Stimulated activated CD4-positive, alpha-beta T cell treated with anti-CD3 and anti-CD28 coated beads, Interleukin-1b, Interleukin-23, amount 100 ng/mL, for 1 hour (primary cell): ENCODE measurements at regions not wholly inside any gene's neighbourhood (a gene's known extent, or its start where the extent isn't known, plus 50 kb on each side); places are given as distances from the start of the nearest gene placed in this dataset.

Experiments
- DNase-seq, 2 donors: peaks; one replicate each; pipeline ENCODE4 v3.0.0-alpha.2; 2020; ENCODE audit warnings: low read depth in 2 of 2

DNA sequence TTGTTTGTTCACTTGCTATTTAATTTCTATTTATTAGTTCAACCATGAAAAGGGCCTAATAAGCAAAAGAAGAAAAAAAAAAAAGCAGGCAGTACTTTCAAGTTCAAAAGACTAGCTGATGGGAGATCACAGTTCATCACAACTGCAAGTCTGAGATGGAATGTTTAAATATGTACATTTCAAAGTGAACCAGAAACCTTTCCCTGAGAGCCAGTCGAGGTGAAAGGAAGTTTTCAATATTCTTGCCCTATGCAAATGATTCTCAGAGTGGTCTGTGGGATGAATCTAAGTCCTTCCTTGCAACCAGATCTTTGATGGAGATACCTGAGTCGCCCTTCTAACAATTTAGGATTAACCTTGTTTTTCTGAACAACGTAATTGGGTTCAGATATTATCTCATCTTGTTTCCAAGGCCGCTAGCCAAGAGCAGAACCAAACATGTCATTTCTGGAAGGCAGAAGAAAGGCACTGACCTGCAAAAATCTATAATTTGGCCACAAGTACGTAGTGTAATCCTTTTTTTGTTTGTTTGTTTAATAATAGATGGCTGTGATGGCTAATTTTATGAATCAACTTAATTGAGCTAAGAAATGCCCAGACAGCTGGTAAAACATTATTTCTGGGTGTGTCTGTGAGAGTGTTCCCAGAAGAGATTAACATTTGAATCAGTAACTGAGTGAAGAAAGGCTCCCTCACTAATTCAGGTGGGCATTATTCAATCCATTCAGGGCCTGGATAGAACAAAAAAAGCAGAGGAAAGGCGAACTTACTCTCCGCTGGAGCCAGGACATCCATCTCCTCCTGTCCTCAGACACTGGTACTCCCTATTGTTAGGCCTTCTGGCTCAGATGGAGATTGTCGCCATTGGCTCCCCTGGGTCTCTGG, 171.1 kb upstream of the TMPO start:
- no peak for DNase-seq

DNA sequence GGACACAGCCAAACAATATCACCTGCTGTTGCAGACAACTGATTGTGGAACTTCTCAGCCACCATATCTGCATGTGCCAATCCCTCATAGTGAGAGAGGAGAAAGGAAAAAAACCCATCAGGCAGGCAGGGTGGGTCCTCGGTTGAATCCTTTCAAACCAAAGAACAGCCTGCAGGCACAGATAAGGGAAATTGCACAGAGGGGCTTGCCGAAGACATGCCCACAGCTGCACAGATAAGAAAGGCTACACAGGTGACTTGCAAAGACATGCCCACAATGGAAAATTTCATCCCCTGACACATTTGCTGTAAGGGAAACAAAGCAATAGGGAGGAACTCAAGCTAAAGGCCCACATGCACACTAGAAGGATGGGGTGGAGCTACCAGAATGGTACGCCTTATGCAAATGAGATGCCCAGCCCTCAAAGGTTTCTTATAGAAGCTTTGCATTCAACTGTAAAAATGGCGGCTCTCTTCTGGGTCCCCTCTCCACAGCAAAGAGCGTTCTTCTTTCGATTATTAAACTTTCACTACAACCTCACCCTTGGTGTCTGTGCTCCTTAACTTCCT, 170.0 kb upstream of the TMPO start:
- no peak for DNase-seq

DNA sequence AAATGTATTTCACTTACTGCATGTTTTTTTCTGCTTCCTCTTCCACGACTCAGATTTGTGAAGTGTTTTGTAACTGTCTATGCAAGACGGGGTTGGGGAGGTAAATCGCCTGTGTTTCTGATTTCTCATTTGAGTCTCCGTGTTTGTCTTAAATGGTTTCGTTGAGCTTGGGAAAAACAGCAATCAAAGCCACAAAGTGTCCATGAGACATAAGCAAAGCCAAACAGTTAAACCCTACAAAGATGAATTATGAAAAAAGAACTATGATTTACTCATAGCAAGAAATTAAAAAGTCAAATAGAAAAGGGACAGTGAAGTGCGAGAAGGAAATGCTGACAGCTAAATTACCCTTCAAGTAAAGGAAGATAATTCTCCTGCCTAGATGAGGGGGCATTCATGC, 164.3 kb upstream of the TMPO start:
- no peak for DNase-seq

DNA sequence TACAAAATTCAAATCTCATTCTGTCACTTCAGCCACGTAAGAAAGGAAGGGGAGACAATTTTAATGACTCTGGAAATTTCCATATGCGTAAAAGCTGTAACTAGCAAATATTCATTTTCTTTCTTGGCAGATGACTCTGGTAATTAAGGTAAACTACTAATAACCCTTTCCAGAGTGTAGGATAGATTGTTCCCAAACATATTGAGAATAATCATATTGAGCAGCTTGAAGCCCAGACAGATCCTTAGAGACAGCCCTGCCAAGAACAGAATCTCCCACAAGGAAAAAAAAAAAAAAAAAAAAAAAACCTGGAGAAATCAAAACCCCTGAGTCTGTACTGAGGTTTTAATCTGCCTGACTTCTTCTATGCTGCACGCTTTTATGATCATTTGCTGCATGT, 163.6 kb upstream of the TMPO start:
- no peak for DNase-seq

DNA sequence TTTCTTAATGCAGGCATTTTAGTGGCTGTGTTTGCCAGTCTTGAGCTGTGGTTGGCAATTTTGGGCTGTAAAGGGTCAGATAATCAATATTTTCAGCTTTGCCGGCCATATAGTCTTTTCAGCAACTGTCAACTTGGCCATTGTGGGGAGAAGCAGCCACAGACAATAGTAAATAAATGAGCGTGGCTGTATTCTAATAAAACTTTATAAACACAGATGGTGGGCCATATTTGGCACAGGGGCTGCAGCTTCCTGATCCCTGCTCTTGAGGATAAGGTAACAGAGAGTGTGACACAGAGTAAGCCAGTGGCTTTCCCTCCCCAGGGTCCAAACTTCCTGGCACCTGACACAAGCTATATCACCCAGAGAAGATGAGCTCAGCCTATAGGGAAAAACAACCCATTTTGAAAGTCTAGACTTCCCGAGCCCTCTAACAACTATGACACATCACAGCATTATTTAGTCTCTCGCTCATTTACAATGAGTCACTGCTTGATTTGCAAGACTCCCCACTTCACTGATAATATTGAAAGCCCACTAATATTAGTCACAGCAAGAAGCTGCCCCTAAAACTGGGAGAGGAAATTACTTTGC, 163.1 kb upstream of the TMPO start:
- no peak for DNase-seq

DNA sequence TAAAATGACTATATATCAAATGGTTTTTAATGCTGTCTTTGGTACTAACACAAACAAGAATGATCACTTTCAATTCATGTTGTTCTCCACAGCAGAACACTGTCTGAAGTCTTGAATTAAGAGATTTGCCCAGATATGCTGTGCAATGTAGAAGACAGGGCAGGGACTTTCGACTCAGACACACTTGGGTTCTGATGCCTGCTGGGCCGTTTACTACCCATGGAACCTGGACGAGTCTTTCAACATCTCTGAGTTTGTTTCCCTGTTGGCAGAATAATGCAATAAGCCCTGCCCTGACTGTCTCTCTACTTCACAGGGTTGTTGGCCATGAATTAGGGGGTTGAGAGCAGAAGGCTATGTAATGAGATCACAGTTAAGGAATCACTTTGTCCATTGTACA, 162.6 kb upstream of the TMPO start:
- no peak for DNase-seq

DNA sequence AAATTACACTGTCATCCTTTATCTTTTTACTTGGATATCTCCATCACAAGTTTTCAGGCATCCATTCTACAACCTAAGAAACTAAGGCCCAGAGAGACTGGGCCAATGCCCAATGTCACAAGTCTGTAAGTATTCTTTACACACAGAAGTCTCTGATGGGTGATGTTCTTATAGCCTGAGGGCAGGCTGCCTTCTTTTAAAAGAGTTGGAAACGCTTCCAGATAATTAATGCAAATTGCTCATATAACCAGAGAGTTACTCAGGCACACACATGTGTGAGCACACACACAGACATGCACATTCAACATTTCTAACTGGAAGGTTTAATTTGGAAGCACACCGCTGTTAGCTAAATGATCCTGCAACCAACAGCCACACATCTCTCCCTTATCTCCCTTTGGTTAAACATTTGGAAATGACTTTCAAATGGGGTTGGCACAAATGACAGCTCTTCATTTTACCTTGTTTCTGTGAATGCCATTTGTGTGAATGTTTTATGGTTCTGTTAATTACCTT, 160.8 kb upstream of the TMPO start:
- no peak for DNase-seq

DNA sequence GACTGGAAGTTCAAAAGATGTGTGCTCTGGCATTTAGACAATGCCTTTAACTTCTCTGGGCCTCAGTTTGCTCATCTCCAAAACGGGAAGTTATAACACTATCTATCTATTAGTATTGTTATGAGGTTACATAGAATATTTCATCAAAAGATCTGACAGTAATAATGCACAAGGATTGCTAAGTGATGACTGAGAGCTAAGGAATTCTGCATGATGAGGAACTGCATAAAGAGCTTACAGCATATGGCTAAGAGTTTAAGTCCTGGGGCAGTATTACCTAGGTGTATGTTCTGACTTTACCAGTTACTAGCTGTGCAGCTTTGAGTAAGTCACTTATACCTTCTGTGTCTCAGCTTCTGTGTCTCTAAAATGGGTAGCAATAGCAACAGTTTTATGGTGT, 160.1 kb upstream of the TMPO start:
- no peak for DNase-seq

DNA sequence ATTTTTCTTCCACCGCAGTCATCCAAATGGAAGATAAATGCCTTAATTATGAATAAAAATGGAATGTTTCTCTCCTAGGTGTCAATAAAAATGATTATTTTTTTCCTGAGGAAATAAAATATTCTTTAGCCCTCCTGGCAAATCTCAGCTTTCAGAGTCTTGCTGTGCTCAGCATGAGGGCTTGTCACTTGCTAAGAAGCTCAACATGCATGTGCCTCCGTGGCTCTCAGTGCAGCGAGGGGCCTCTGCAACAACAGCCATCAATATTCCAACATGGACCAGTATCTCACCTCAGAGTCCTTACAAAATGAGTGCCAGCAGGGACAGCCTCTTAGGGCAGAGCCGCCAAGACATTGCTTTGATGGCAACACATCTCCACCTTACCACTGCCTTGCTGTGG, 159.5 kb upstream of the TMPO start:
- DNase-seq = no peak

DNA sequence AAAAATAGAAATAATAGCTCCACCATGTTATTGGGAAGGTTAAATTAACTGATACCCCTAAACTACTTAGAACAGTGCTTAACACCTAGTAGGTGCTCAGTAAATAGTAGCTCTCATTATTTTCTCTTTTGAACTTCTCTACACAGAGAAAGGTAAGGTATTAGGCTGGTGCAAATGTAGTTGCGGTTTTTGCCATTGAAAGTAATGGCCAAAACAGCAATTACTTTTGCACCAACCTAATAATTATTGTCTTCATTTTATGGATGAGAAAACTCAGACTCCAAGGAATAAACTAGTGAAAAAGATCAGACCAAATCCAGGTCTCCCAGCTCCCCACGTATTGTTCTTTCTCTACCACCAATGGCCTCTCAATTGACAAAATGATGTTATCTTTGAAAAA, 157.2 kb upstream of the TMPO start:
- DNase-seq = no peak

DNA sequence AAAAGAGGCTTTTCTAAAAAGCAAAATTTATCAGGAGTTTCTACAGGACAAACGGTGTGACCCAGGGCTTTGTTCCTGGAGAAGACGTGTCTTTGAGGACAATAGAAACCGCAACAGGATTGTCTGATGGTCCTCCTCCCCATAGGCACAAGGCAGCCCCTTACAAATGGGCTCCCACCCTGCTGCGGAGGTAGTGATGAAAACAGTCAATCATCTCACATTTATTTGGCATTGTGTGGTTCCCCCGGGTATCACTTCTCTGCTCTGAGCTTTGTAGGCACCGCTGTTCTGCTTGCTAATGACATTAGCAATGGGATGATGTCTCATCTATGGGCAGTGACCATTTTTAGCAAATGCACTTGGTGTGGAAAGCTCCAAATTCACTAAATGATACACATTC, 155.5 kb upstream of the TMPO start:
- DNase-seq = no peak

DNA sequence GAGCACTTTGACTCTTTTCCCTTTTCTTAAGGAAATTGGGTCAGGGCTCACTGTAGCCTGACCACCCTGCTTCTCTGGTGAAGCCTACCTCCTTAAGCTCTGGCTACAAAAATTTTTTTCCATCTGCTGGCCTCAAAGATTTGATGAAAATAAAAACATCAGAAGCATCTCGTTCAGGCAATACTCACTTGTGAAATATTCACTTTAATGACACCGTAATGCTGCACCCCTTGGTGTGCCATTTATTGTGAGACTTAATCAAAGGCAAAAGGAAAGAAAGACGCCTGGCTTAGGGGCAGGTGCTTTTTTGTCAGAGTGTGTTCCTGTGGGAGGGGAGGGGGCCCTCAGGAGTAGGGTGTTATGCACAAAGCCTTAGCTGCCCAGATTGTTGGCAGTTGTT, 155.0 kb upstream of the TMPO start:
- no peak for DNase-seq

DNA sequence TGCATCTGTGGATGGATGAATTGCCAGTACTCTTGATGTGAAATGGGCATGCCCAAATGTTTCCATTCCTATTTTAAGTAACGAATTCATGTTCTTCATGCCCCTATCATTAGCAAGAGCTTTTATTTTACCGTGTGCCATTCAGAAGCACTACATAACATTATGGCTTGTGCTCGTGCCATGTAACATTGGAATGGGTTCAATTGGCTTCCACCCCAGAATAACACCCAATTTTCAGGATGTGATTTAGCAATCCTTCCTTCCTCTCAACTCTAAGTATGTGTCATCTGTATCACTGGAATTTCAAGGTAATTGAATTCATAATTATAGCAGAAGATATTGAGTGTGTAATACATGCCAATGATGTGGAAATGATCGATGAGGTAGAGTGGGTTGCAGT, 145.8 kb upstream of the TMPO start:
- no peak for DNase-seq

DNA sequence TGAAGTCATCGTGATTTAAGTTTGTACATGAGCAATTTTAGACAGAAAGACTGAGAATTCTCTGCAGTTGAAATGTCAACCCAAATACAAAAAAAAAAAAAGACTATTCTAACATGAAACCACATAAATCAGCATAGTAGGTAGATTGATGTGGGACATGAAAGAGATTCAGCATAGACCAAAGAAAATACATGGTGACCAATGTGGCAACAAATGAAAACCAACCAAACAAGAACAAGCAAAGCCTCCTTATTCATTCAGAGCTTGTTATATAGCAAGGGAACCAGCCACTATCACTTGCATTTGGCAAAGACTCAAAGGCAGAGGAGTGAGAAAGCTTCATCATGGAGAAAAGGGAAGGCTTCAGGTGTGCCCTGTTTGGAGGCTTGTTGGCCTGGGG, 144.4 kb upstream of the TMPO start:
- no peak for DNase-seq

DNA sequence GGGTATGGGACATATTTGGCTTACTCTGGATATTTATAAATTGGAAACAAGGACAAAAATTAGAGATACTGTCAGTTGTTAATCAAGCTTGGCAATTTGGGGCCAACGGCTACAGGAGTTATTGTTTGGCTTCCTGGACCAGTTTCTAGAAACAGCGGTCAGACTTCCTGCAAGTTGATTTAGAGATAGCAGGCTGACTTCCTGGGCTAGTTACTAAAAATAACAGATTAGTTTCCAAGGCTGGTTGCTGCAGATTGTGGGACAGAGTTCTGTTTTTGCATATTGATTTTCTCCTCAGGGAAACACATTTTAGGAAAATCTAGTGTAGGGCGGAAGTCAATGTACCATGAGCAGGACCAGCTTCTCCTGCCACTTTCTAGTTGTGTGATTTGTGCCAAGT, 144.0 kb upstream of the TMPO start:
- no peak for DNase-seq

DNA sequence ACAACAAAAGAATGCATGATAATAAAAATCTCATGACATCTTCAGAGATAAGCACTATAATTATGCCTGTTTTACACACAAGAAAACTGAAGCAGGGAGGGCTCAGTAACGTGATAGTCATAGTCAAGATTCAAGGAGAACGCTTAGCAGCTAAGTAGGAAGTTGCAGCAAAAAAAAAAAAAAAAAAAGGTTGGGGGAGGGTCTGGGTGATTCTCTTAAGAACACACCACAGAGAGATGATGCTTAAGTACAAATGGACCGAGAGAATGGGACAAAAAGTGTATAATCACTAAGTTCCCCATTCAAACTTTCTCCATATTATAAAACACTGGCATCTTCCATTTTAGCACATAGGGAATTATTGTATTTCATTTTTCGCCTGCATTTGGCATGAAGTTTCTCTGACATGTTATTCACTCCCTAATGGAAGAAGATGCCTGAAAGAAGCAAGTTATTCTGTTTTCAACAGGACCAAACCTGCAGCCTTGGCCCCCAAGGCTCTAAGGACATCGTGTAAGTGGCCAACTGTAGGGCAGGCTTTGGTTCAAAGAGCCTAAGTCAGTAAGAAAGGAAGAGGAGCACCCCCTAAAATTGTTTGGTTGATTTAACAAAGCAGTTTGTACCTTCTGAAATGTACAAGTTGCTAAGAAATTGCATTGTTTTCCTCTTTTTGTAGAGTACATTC, 142.9 kb upstream of the TMPO start:
- DNase-seq = no peak

DNA sequence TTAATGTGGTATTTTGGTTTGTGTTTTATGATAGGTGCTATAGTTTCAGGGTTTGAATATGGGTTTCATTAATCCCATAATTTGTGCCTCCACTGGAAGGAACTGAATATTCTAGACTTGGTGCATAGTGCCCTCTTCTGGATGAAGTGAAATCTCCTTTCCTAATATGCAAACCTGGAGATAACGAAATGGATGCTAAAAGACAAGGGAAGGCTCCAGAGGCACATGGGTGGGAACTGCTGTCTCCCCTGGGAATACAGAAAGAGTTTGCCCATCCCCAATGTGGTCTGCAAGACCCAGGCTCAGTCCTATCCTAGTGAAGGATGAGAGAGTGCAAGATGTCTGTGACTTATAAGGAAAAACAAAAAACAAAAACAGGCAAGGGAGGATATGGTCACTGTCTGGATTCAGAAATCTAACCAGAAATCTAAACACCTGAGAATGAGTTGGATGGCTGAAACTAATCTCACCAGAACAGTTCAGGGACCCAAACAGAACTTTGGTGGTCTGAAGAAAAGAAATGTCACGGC, 142.3 kb upstream of the TMPO start:
- no peak for DNase-seq

DNA sequence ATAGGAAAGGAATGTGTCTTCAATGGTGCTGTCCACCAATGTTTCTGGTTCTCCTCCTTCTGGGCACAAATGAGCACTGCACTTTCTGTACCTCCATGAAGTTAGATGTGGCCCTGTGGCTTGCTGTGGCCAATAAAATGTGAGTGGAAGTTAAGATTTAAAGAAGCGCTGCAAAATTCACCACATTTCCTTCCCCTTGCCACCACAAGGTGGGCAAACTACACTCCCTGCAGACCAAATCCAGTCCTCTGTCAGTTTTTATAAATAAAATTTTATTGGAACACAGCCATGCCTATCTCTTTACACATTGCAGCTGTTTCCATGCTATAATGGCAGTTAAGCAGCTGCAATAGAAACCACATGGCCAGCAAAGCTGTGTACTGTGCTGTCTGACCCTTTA, 141.4 kb upstream of the TMPO start:
- DNase-seq = no peak

DNA sequence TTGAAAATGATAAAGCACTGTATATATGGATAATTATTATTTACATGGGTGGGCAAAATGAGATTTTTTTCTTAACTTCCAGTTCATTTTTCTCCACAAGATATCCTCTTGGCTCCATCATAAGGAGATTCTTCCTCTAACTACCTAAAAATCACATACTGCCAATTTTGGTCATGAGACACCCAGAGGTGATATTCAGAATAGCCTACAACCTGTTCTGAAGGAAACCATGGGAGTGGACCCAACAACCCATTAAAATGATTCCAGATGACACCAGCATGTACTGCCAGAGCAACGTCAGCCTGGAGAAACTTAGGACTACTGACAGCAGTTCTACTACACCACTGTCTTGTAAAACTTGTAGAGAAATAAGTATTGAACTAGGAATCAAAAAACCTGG, 136.3 kb upstream of the TMPO start:
- DNase-seq = no peak

DNA sequence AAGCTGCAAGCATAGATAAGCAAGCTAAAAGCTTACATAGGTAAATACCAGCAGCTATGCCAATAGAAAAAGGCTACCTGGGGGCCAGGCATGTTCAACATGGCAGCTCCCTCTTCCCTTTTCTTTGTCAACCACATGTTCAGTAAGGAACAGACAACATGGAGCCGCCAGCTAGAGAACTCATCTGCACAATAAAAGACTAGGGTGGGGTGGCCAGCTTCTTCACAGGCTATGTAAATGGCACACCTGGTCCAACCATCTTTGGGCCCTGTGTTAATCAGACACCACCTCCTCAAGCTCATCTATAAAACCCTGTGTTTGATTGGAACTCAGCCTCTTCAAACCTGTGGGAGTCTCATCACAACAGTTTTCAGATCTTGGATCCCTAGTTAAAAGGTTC, 129.7 kb upstream of the TMPO start:
- DNase-seq = no peak

DNA sequence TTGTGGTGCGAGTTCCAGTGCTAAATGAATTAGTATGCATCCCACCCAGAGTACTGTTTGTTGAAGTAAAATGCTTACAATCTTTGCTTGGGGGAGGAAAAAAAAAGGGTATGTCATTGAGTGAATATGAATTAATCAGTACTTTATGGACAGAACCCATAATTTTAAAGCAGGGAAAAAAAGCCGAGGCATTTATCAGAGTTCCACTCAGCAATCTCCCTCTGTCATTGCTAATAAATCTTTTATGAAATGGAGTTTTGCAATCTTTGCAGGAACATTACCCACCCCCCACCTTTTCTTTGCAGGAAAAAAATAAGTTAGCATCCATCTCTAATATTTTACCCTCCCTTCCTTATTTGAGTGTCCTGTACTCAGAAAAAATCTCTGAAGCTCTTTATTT, 127.9 kb upstream of the TMPO start:
- no peak for DNase-seq

DNA sequence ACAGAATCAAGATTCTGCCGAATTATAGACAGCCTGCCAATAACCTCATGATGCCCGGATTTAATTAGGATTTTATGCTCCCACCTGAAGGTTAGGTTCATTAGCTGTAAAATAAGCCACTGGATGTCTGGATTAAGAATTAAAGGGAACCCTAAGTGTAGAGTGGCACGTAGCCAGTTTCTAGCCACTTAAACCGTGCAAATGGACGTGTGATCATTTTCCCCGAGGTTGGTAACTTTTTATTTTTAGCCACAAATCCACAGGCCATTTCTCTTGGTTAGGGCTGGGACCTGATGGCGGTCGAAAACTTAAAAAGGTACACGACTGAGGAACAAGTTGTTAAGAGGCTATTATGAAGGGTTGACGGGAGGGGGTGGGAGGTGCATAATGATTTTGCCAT, 127.3 kb upstream of the TMPO start:
- DNase-seq = no peak
